Upper lobe of left lung (tissue), 6 donors: ENCODE measurements at regions not wholly inside any gene's neighbourhood (a gene's known extent, or its start where the extent isn't known, plus 50 kb on each side); places are given as distances from the start of the nearest gene placed in this dataset.

ENCODE experiments used
- ATAC-seq, 2 donors: fragments of 200-7000 bp; cut with Tn5 transposase; one replicate each; pipeline ENCODE4 v1.9.1; 2022; ENCODE audit warnings: mild to moderate bottlenecking in 2 of 2, moderate library complexity in 2 of 2; ENCODE audit not compliant: low FRiP score in 2 of 2
- DNase-seq, 2 donors: peaks; one replicate each; pipeline ENCODE4 v3.0.0-alpha.2; 2019 to 2020
- H3K27ac ChIP-seq, 4 donors: fragments of 200-600 bp; sonication (generic); one replicate each; pipeline ENCODE4 v1.5.1; 2016 to 2019
- H3K27me3 ChIP-seq, 4 donors: fragments of 200-600 bp; sonication (generic); one replicate each; pipeline ENCODE4 v1.5.1; 2017 to 2019
- H3K36me3 ChIP-seq, 4 donors: fragments of 200-600 bp; sonication (generic); one replicate each; pipeline ENCODE4 v1.5.1; 2016 to 2019
- H3K4me1 ChIP-seq, 4 donors: fragments of 200-600 bp; sonication (generic); one replicate each; pipeline ENCODE4 v1.5.1; 2018 to 2019
- H3K4me3 ChIP-seq, 4 donors: fragments of 200-600 bp; sonication (generic); one replicate each; pipeline ENCODE4 v1.5.1; 2017 to 2019; ENCODE audit warnings: mild to moderate bottlenecking in 2 of 4, moderate library complexity in 1 of 4
- H3K9me3 ChIP-seq, 4 donors: fragments of 200-600 bp; sonication (generic); one replicate each; pipeline ENCODE4 v1.5.1; 2018 to 2019
- CTCF ChIP-seq, 6 experiments: fragments of 450-650 bp in 4 of 6; fragments of 200-600 bp in 2 of 6; sonication (generic) in 2 of 6; IDR thresholded peaks; one replicate each; pipeline ENCODE4 v1.5.1; 2016 to 2019; ENCODE audit warnings: antibody characterized with exemption in 6 of 6
- EP300 ChIP-seq, 4 donors: sonication (generic); formaldehyde crosslinking; IDR thresholded peaks; one replicate each; pipeline ENCODE4 v1.5.1; 2017; ENCODE audit warnings: antibody characterized with exemption in 4 of 4, control low read depth in 2 of 4
- POLR2A ChIP-seq, 4 donors: fragments of 450-650 bp; IDR thresholded peaks; one replicate each; pipeline ENCODE4 v1.5.1; 2016 to 2017; ENCODE audit warnings: antibody characterized with exemption in 4 of 4, mild to moderate bottlenecking in 2 of 4
- POLR2AphosphoS5 ChIP-seq, 2 donors: sonication (generic); formaldehyde crosslinking; IDR thresholded peaks; one replicate each; pipeline ENCODE4 v1.5.1; 2017; ENCODE audit warnings: antibody characterized with exemption in 2 of 2
- WGBS, 2 donors: methylation state at CpG; one replicate each; pipeline ENCODE4 v1.1.5; 2017 to 2018; 5-methylcytosine and 5-hydroxymethylcytosine counted together
- donor health status: DM: no; HTN: no; CAD: no; lungs with moderate emphysema.
- donor health status: DM: no; HTN: yes; CAD: no; lungs with severe emphysema.

- Histone ChIP-seq H3K4me1 (no peaks in the 10 kb centered on the region), H3K9me3 (no peaks in the 10 kb centered on the region), H3K36me3 (no peaks in the 10 kb centered on the region), H3K4me3 (no peak overlapping the region), H3K27ac (no peak overlapping the region), H3K27me3 (no peaks in the 10 kb centered on the region)
- ATAC-seq = no peak
- DNase-seq = no peak
- 84 to 87% methylated on average over 1 of the region's 1 CpG for WGBS, 2 donors
- TF ChIP-seq CTCF (IDR thresholded peaks at IDR 0.05) = no peak
- no peak for TF ChIP-seq POLR2A (IDR thresholded peaks at IDR 0.05)
- no peak for TF ChIP-seq POLR2AphosphoS5 (IDR thresholded peaks at IDR 0.05)
- no peak for TF ChIP-seq EP300 (IDR thresholded peaks at IDR 0.05)
Observed at GRCh38 chr13:66128201-66128600, 1101.9 kb downstream of the PCDH9 start.

GRCh38 chr13:66117563-66117962 is 1112.6 kb downstream of the PCDH9 start:
- no peak for TF ChIP-seq POLR2A (IDR thresholded peaks at IDR 0.05)
- no peak for TF ChIP-seq EP300 (IDR thresholded peaks at IDR 0.05)
- TF ChIP-seq POLR2AphosphoS5 (IDR thresholded peaks at IDR 0.05) = no peak
- no peak for TF ChIP-seq CTCF (IDR thresholded peaks at IDR 0.05)
- WGBS, 2 donors = 84 to 85% methylated on average over 4 of the region's 4 CpGs
- no peak for ATAC-seq

GRCh38 chr13:66113882-66114526 is 1116.1 kb downstream of the PCDH9 start:
- H3K4me3 ChIP-seq = no peak overlapping the region
- no peaks in the 10 kb centered on the region for H3K9me3 ChIP-seq
- no peaks in the 10 kb centered on the region for H3K4me1 ChIP-seq
- no peaks in the 10 kb centered on the region for H3K27me3 ChIP-seq
- H3K36me3 ChIP-seq = no peaks in the 10 kb centered on the region
- ATAC-seq (no peak), DNase-seq (no peak)
- 83 to 88% methylated on average over 5 of the region's 5 CpGs for WGBS, 2 donors
- H3K27ac ChIP-seq = no peak overlapping the region
- TF ChIP-seq POLR2A (IDR thresholded peaks at IDR 0.05) (no peak), EP300 (IDR thresholded peaks at IDR 0.05) (no peak), POLR2AphosphoS5 (IDR thresholded peaks at IDR 0.05) (no peak), CTCF (IDR thresholded peaks at IDR 0.05) (no peak)

More at GRCh38 chr13:66117563-66117962, 1112.6 kb downstream of the PCDH9 start:
- H3K36me3 ChIP-seq = no peaks in the 10 kb centered on the region
- H3K4me1 ChIP-seq = no peaks in the 10 kb centered on the region
- H3K27me3 ChIP-seq = no peaks in the 10 kb centered on the region
- DNase-seq = no peak
- no peak overlapping the region for H3K27ac ChIP-seq
- H3K9me3 ChIP-seq = no peaks in the 10 kb centered on the region
- no peak overlapping the region for H3K4me3 ChIP-seq

GRCh38 chr13:66111628-66112027 is 1118.5 kb downstream of the PCDH9 start:
- H3K4me3 ChIP-seq = no peak overlapping the region

More at GRCh38 chr13:66111628-66112027, 1118.5 kb downstream of the PCDH9 start:
- Histone ChIP-seq H3K9me3 (no peaks in the 10 kb centered on the region), H3K27ac (no peak overlapping the region), H3K4me1 (no peaks in the 10 kb centered on the region), H3K36me3 (no peaks in the 10 kb centered on the region), H3K27me3 (no peaks in the 10 kb centered on the region)
- TF ChIP-seq CTCF (IDR thresholded peaks at IDR 0.05) (no peak), EP300 (IDR thresholded peaks at IDR 0.05) (no peak), POLR2AphosphoS5 (IDR thresholded peaks at IDR 0.05) (no peak), POLR2A (IDR thresholded peaks at IDR 0.05) (no peak)
- DNase-seq (no peak), ATAC-seq (no peak)
